A673 (cell line): ENCODE measurements at regions not wholly inside any gene's neighbourhood (a gene's known extent, or its start where the extent isn't known, plus 50 kb on each side); places are given as distances from the start of the nearest gene placed in this dataset.

Experiments used
- BruUV-seq: library from RNA; stranded (reverse); fragments of 400-500 nt; replicated peaks from 2 replicates; lab custom pipeline; 2021; lab: Mats Ljungman, UMichigan
- CTCF ChIA-PET: fragments of 300-600 bp; sonication (Branson Sonifier 250); formaldehyde crosslinking; loops from one replicate; lab custom pipeline; 2022; ENCODE audit warnings: antibody characterized with exemption; lab: Charles Lee
- POLR2A ChIA-PET: fragments of 300-600 bp; sonication (Branson Sonifier 250); formaldehyde crosslinking; loops from one replicate; lab custom pipeline; 2022; ENCODE audit warnings: antibody characterized with exemption; ENCODE audit not compliant: low non-redundant PET; lab: Charles Lee
- DNase-seq: peaks from one replicate; pipeline ENCODE4 v3.0.0-alpha.2; 2015; ENCODE audit warnings: low spot score
- H3K27ac ChIP-seq: fragments of 200-600 bp; sonication (generic); 2 replicates; pipeline ENCODE4 v1.5.1; 2016; ENCODE audit warnings: mixed run types, low read depth, mild to moderate bottlenecking, mixed read lengths, antibody characterized with exemption, low read length; ENCODE audit not compliant: poor library complexity, severe bottlenecking
- H3K27me3 ChIP-seq: fragments of 200-600 bp; sonication (generic); replicated peaks from 2 replicates; pipeline ENCODE4 v1.6.1; 2017; ENCODE audit warnings: mixed run types, low read depth, mild to moderate bottlenecking, mixed read lengths, antibody characterized with exemption, low read length; ENCODE audit not compliant: insufficient read depth, poor library complexity
- H3K36me3 ChIP-seq: fragments of 200-600 bp; sonication (generic); 2 replicates; pipeline ENCODE4 v1.6.1; 2016; ENCODE audit warnings: mixed run types, mild to moderate bottlenecking, mixed read lengths, antibody characterized with exemption, low read length; ENCODE audit not compliant: insufficient read depth, poor library complexity, severe bottlenecking
- H3K4me1 ChIP-seq: fragments of 200-600 bp; sonication (generic); 2 replicates; pipeline ENCODE4 v1.6.1; 2017; ENCODE audit warnings: mixed run types, mild to moderate bottlenecking, mixed read lengths, antibody characterized with exemption, low read length; ENCODE audit not compliant: insufficient read depth, poor library complexity, severe bottlenecking
- H3K4me3 ChIP-seq: fragments of 200-600 bp; sonication (generic); 2 replicates; pipeline ENCODE4 v1.5.1; 2016; ENCODE audit warnings: low read depth, mixed run types, mild to moderate bottlenecking, mixed read lengths, low read length; ENCODE audit not compliant: poor library complexity, severe bottlenecking
- H3K9me3 ChIP-seq: fragments of 200-600 bp; sonication (generic); 2 replicates; pipeline ENCODE4 v1.6.1; 2016; ENCODE audit warnings: mixed run types, low read depth, mild to moderate bottlenecking, mixed read lengths, antibody characterized with exemption, low read length; ENCODE audit not compliant: poor library complexity, severe bottlenecking
- EZH2 ChIP-seq: fragments of 200-600 bp; sonication (generic); IDR thresholded peaks from 2 replicates; pipeline ENCODE4 v1.6.1; 2017; ENCODE audit warnings: borderline replicate concordance, low read depth, mild to moderate bottlenecking, mixed read lengths, antibody characterized with exemption, low read length; ENCODE audit not compliant: poor library complexity, severe bottlenecking
- intact Hi-C: fragments of 100-400 bp; cut with micrococcal nuclease; formaldehyde crosslinking; loops from one replicate; pipeline ENCODE4 v1.10.0; 2022; ENCODE audit not compliant: unreplicated experiment
- TF ChIP-seq, protein P1 (sequence below): fragments of 300-800, 200-600 bp; sonication (generic); conservative IDR thresholded peaks from 2 replicates; pipeline ENCODE4 v1.5.1; 2017; ENCODE audit warnings: low read depth, mild to moderate bottlenecking, antibody characterized with exemption, low read length, moderate library complexity, mixed read lengths

DNA sequence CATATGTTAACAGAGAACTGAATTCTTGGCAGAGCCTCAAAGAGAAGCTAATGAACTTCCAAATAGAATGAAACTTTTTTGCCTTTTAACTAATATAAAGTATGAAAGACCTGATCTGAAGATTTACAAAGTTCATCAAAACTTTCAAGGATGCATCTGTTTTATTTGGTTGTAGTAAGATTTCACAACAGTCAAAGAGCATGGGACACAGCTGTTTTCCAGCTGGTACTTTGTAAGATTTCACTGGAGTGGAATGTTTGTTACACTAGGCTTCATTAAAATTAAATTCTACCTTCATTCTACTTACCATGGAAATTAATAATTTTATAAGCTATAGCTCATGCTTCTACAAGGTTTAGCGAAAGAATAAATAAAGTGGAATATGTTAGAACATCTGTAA, 351.2 kb downstream of the SLC6A15 start:
- ChIA-PET POLR2A (no interaction called here), CTCF (no interaction called here)
- Histone ChIP-seq H3K4me3 (no peak overlapping the region), H3K9me3 (peaks cover 2% of the 10 kb centered on the region), H3K27me3 (no peaks in the 10 kb centered on the region), H3K27ac (no peak overlapping the region), H3K36me3 (no peaks in the 10 kb centered on the region), H3K4me1 (no peaks in the 10 kb centered on the region)
- no TSS peak for BruUV-seq
- TF ChIP-seq, protein P1, sequence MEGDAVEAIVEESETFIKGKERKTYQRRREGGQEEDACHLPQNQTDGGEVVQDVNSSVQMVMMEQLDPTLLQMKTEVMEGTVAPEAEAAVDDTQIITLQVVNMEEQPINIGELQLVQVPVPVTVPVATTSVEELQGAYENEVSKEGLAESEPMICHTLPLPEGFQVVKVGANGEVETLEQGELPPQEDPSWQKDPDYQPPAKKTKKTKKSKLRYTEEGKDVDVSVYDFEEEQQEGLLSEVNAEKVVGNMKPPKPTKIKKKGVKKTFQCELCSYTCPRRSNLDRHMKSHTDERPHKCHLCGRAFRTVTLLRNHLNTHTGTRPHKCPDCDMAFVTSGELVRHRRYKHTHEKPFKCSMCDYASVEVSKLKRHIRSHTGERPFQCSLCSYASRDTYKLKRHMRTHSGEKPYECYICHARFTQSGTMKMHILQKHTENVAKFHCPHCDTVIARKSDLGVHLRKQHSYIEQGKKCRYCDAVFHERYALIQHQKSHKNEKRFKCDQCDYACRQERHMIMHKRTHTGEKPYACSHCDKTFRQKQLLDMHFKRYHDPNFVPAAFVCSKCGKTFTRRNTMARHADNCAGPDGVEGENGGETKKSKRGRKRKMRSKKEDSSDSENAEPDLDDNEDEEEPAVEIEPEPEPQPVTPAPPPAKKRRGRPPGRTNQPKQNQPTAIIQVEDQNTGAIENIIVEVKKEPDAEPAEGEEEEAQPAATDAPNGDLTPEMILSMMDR = no peak
- TF ChIP-seq EZH2 = no peak
- intact Hi-C loops = no loop called here
- DNase-seq = no peak

GRCh38 chr12:84554199-84554723, 358.3 kb downstream of the SLC6A15 start:
- Histone ChIP-seq H3K27me3 (no peaks in the 10 kb centered on the region), H3K9me3 (no peaks in the 10 kb centered on the region), H3K4me1 (no peaks in the 10 kb centered on the region), H3K27ac (no peak overlapping the region), H3K4me3 (no peak overlapping the region), H3K36me3 (no peaks in the 10 kb centered on the region)
- ChIA-PET POLR2A (no interaction called here), CTCF (no interaction called here)
- BruUV-seq = no TSS peak
- TF ChIP-seq EZH2 = no peak
- TF ChIP-seq, protein P1 = no peak
- no peak for DNase-seq
- intact Hi-C loops = no loop called here

GRCh38 chr12:84553331-84554117, 359.1 kb downstream of the SLC6A15 start:
- H3K27ac ChIP-seq = no peak overlapping the region
- H3K36me3 ChIP-seq = no peaks in the 10 kb centered on the region
- H3K4me3 ChIP-seq = no peak overlapping the region
- H3K4me1 ChIP-seq = no peaks in the 10 kb centered on the region
- DNase-seq = no peak
- intact Hi-C loops = no loop called here
- no TSS peak for BruUV-seq
- TF ChIP-seq, protein P1 = no peak
- no peak for TF ChIP-seq EZH2
- POLR2A ChIA-PET = no interaction called here
- H3K9me3 ChIP-seq = no peaks in the 10 kb centered on the region
- H3K27me3 ChIP-seq = no peaks in the 10 kb centered on the region
- CTCF ChIA-PET = no interaction called here
